ENCODE measurements at regions not wholly inside any gene's neighbourhood (a gene's known extent, or its start where the extent isn't known, plus 50 kb on each side); places are given as distances from the start of the nearest gene placed in this dataset.

- H3K9ac ChIP-seq (ENCODE audit: insufficient read depth, low read depth, low read length): no peak overlapping the region
- no peaks in the 10 kb centered on the region for H4K20me1 ChIP-seq (ENCODE audit: insufficient read depth, low read length)
- no peak overlapping the region for H3K27ac ChIP-seq (ENCODE audit: extremely low read length, insufficient read depth, low read length)
- H3K9me3 ChIP-seq (ENCODE audit: low read length): no peaks in the 10 kb centered on the region
- TF ChIP-seq PAF1 (CRISPR knock-in tag; IDR thresholded peaks at IDR 0.05) (no peak), GPN1 (CRISPR knock-in tag; IDR thresholded peaks at IDR 0.05; ENCODE audit: borderline replicate concordance) (no peak), BCLAF1 (IDR thresholded peaks at IDR 0.05) (no peak), MAFK (conservative IDR thresholded peaks at IDR 0.05 in 1 of 2, IDR thresholded peaks at IDR 0.05 in 1 of 2; ENCODE audit: low read length in 2 of 2) (peak in 1 of 2 experiments; percentile 18; a peak in 1 of 4 replicates), ZNF253 (CRISPR knock-in tag; IDR thresholded peaks at IDR 0.05; ENCODE audit: borderline replicate concordance) (no peak), SSRP1 (CRISPR knock-in tag; IDR thresholded peaks at IDR 0.05) (no peak), MAFF (IDR thresholded peaks at IDR 0.05; ENCODE audit: low read depth, low read length) (0 out of 2 replicates have a peak, but pooled peaks have one; percentile 10), SIX4 (CRISPR knock-in tag; IDR thresholded peaks at IDR 0.05) (no peak), KLF12 (CRISPR knock-in tag; IDR thresholded peaks at IDR 0.05; ENCODE audit: borderline replicate concordance) (no peak), ZNF280D (CRISPR knock-in tag; IDR thresholded peaks at IDR 0.05) (no peak), ZNF563 (CRISPR knock-in tag; IDR thresholded peaks at IDR 0.05) (no peak)
- no peak overlapping the region for H3K4me3 ChIP-seq (replicated peaks in 1 of 3; ENCODE audit: insufficient read depth in 1 of 3, low read depth in 2 of 3, low read length in 3 of 3)
- BruUV-seq (replicated peaks): no TSS peak
- no peak overlapping the region for H2AFZ ChIP-seq (ENCODE audit: low read length)
- WGBS (ENCODE audit: low lambda C conversion rate): 0% methylated on average over 1 of the region's 1 CpG
- H3K79me2 ChIP-seq (ENCODE audit: insufficient read depth, low read length): no peaks in the 10 kb centered on the region
- no peaks in the 10 kb centered on the region for H3K27me3 ChIP-seq (ENCODE audit: control insufficient read depth in 1 of 2, insufficient read depth in 2 of 2, low read length in 2 of 2)
- H3K4me2 ChIP-seq (ENCODE audit: low read depth, low read length): no peak overlapping the region
- ATAC-seq: no peak
- DNase-seq (ENCODE audit: low spot score): no peak
- ChIA-PET CTCF (ENCODE audit: low intra/inter-chr PET ratio, low total read pairs) (no interaction called here), POLR2A (no interaction called here)
- intact Hi-C loops (cut with micrococcal nuclease; ENCODE audit: unreplicated experiment): no loop called here
- no peaks in the 10 kb centered on the region for H3K4me1 ChIP-seq (ENCODE audit: insufficient read depth, low read length)
- H3K36me3 ChIP-seq (replicated peaks in 1 of 2; ENCODE audit: control insufficient read depth in 1 of 2, insufficient read depth in 2 of 2, low read length in 2 of 2): no peaks in the 10 kb centered on the region
- in situ Hi-C loops (cut with HindIII; ENCODE audit: extremely low pct_ligation_motif_present, low pct_unique_long_range_greater_than_20kb): no loop called here
- FAIRE-seq: no peak
Measured at GRCh38 chr4:181877329-181877848, 365.8 kb upstream of the TENM3 start.

Measured in HepG2 (cell line).